ENCODE measurements at regions not wholly inside any gene's neighbourhood (a gene's known extent, or its start where the extent isn't known, plus 50 kb on each side); places are given as distances from the start of the nearest gene placed in this dataset.

DNA sequence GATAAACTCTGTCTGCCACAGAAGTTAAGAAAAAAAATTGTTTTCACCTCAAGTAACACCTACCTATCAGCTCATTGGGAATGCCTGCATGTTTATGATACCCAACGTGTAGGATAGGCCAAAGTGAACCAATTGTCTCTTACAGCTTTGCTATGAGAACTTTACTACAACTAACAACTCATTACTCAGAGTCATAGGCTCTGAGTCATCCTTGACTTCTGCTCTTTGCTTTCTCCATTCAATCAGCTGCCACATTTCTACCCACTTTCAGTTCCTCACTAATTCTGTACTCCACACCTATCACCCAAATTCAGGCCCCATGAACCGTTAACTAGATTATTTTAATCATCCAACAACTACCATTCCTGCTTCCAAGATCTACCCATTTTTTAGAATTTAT lies 843.9 kb downstream of the TUSC7 start:
- TF ChIP-seq, protein P1, sequence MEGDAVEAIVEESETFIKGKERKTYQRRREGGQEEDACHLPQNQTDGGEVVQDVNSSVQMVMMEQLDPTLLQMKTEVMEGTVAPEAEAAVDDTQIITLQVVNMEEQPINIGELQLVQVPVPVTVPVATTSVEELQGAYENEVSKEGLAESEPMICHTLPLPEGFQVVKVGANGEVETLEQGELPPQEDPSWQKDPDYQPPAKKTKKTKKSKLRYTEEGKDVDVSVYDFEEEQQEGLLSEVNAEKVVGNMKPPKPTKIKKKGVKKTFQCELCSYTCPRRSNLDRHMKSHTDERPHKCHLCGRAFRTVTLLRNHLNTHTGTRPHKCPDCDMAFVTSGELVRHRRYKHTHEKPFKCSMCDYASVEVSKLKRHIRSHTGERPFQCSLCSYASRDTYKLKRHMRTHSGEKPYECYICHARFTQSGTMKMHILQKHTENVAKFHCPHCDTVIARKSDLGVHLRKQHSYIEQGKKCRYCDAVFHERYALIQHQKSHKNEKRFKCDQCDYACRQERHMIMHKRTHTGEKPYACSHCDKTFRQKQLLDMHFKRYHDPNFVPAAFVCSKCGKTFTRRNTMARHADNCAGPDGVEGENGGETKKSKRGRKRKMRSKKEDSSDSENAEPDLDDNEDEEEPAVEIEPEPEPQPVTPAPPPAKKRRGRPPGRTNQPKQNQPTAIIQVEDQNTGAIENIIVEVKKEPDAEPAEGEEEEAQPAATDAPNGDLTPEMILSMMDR (IDR thresholded peaks at IDR 0.05; ENCODE audit: low read depth, low read length) = no peak
- no peak for TF ChIP-seq MYC (IDR thresholded peaks at IDR 0.05; ENCODE audit: low read depth, low read length)
- no peak for TF ChIP-seq POLR2A (IDR thresholded peaks at IDR 0.05; ENCODE audit: extremely low read depth, insufficient read length)
- TF ChIP-seq, protein P2, sequence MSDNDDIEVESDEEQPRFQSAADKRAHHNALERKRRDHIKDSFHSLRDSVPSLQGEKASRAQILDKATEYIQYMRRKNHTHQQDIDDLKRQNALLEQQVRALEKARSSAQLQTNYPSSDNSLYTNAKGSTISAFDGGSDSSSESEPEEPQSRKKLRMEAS (IDR thresholded peaks at IDR 0.05; ENCODE audit: low read depth, low read length) = no peak
- peak; percentile 1 for DNase-seq (ENCODE audit: low read depth)
- no peak overlapping the region for H3K4me3 ChIP-seq (ENCODE audit: low read depth, low read length)

DNA sequence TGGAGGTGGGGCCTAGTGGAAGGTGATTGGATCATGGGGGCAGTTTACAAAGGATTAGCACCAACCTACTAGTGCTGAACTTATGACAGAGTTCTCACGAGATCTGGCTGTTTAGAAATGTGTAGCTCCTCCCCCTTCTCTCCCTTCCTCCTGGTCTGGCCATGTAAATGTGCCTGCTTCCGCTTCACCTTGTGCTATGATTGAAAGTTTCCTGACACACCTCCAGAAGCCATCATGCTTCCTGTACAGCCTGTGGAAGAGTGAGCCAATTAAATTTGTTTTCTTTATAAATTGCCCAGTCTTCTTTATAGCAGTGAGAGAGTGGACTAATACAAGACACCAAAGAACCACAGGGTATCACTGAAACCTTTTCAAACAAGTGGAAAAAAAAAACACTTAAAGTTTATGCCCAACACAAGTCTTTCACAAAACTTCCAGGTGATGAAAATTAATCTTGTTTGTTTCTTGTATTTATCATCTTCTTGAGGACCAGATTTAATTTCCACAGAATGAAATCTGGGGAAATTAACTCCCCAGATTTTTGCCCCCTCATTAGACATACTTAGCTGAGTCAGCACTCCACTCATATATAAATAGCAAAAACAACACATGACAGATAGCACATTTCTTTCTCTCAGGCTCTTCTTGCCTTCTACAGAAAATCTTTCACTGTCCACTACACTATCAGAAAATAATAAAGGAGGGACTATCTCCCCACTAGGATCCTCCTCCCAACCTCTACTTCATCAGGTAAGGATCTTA lies 847.2 kb downstream of the TUSC7 start:
- H3K4me3 ChIP-seq (ENCODE audit: low read depth, low read length) = no peak overlapping the region
- DNase-seq (ENCODE audit: low read depth) = no peak
- TF ChIP-seq, protein P2 (IDR thresholded peaks at IDR 0.05; ENCODE audit: low read depth, low read length) = no peak
- TF ChIP-seq MYC (IDR thresholded peaks at IDR 0.05; ENCODE audit: low read depth, low read length) = no peak
- no peak for TF ChIP-seq POLR2A (IDR thresholded peaks at IDR 0.05; ENCODE audit: extremely low read depth, insufficient read length)
- TF ChIP-seq, protein P1 (IDR thresholded peaks at IDR 0.05; ENCODE audit: low read depth, low read length) = no peak

DNA sequence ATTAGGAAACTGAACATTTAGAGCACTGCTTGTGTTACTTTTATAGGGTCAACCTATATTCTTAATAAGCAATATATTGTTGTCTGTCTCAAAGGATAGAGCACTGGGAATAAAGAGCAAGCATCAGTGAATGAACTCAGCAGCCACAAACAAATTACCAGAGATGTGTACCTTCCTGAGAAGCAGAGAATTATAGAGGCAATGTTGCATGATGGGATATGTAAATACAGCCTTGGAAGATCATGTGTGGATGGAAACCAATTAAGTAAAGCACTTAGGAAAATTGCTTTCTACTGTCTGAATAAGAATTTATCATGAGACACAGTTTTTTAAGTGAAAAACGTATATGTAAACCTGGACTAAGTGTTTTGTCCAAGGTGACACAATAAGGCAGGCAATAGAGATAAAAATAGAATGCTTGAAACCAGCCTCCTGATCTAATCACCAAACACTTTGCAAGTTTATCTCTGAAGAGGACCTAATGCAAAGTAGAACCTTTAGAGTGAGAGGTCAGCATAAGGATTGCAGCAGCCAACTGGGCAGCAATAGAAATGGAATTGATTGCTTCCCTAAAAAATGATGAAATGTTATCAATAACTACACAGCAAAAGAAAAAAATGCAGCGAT lies 848.0 kb downstream of the TUSC7 start:
- no peak for TF ChIP-seq MYC (IDR thresholded peaks at IDR 0.05; ENCODE audit: low read depth, low read length)
- TF ChIP-seq, protein P1 (IDR thresholded peaks at IDR 0.05; ENCODE audit: low read depth, low read length) = no peak
- TF ChIP-seq, protein P2 (IDR thresholded peaks at IDR 0.05; ENCODE audit: low read depth, low read length) = no peak
- TF ChIP-seq POLR2A (IDR thresholded peaks at IDR 0.05; ENCODE audit: extremely low read depth, insufficient read length) = no peak
- DNase-seq (ENCODE audit: low read depth) = no peak
- H3K4me3 ChIP-seq (ENCODE audit: low read depth, low read length) = no peak overlapping the region

DNA sequence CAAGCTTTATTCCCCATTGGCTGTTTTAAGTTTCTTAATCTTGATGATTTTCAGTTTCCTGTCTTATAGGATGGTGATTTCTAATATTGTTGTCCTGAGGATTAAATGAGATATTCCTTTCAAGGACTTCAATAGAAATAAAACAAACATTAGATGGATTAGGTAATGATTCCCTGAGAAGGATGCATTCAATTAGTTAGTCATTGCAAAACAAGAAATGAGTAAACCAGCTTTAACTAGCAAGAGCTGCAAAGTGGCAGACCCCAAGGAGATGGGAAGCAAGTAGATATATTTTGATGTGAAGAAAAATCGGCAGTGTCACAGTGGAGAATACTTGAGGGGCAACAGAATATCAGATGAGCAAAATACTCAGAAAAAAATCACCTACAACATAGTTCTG lies 849.1 kb downstream of the TUSC7 start:
- DNase-seq (ENCODE audit: low read depth) = no peak
- H3K4me3 ChIP-seq (ENCODE audit: low read depth, low read length) = no peak overlapping the region
- TF ChIP-seq, protein P2 (IDR thresholded peaks at IDR 0.05; ENCODE audit: low read depth, low read length) = no peak
- TF ChIP-seq POLR2A (IDR thresholded peaks at IDR 0.05; ENCODE audit: extremely low read depth, insufficient read length) (no peak), MYC (IDR thresholded peaks at IDR 0.05; ENCODE audit: low read depth, low read length) (no peak)
- TF ChIP-seq, protein P1 (IDR thresholded peaks at IDR 0.05; ENCODE audit: low read depth, low read length) = no peak

DNA sequence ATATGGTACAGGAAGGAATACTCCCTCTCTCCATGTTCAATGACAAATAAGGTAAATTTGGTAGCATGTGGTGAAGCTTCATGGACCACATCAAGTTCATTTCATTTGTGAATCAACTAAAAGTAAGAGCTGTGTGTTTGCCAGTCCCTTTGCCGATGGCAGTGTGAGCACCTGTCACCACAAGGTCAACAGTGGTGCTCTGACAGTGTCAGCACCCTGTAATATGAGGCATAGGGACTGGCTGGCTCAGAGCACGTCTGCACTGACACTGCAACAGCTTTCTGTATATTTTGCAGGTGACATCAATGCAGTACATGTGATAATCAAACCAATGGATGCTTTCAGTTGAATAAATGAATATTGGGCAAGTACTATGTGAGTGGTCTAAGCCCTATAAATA lies 852.4 kb downstream of the TUSC7 start:
- H3K4me3 ChIP-seq (ENCODE audit: low read depth, low read length) = no peak overlapping the region
- DNase-seq (ENCODE audit: low read depth) = no peak
- TF ChIP-seq MYC (IDR thresholded peaks at IDR 0.05; ENCODE audit: low read depth, low read length) (no peak), POLR2A (IDR thresholded peaks at IDR 0.05; ENCODE audit: extremely low read depth, insufficient read length) (no peak)
- TF ChIP-seq, protein P2 (IDR thresholded peaks at IDR 0.05; ENCODE audit: low read depth, low read length) = no peak
- TF ChIP-seq, protein P1 (IDR thresholded peaks at IDR 0.05; ENCODE audit: low read depth, low read length) = no peak
